M059J (cell line): ENCODE measurements at regions not wholly inside any gene's neighbourhood (a gene's known extent, or its start where the extent isn't known, plus 50 kb on each side); places are given as distances from the start of the nearest gene placed in this dataset.

Experiments used
- DNase-seq: peaks from one replicate; pipeline ENCODE4 v3.0.0-alpha.2; 2012; ENCODE audit warnings: low read depth

DNA sequence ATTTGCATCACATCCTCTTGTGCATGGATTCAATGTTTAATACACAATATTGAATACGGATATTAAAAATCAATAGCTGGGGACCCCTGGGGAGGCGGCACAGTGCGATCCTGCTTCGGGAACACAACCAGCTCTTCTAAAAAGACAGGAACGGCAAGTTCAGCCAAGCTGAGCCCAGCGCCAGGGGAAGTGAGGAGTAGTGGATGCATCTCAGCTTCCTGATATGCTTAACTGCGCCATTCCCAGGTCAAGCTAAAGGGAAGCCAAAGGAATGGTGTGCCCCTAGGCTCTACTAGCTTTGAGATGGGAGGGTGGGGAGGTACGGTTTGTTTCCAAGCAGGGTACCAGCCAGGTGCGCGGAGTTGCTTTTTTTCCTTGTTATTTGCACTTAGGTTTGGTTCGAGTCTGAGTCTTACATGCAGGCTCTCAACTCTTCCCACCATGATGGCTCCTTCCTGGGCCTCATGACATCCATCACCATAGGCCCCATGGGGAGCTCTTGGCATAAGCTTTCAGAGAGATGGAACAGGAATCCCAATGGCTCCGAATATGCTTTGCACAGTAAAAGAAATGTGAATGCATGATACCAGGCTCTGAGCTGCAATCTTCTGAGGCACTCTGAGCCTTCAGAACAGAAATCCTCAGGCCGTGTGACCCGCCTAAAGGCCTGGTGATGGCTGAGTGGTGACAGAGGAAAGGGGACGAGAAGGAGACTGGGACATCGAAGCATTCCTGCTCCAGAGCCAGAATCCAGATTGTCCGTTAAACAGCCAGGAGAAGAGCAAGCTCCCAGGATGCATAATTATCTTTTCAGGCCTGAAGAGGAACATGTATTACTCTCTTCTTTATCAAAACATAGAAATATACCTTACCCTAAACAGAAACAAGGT, 51.8 kb upstream of the BCOR start:
- DNase-seq, result no peak

DNA sequence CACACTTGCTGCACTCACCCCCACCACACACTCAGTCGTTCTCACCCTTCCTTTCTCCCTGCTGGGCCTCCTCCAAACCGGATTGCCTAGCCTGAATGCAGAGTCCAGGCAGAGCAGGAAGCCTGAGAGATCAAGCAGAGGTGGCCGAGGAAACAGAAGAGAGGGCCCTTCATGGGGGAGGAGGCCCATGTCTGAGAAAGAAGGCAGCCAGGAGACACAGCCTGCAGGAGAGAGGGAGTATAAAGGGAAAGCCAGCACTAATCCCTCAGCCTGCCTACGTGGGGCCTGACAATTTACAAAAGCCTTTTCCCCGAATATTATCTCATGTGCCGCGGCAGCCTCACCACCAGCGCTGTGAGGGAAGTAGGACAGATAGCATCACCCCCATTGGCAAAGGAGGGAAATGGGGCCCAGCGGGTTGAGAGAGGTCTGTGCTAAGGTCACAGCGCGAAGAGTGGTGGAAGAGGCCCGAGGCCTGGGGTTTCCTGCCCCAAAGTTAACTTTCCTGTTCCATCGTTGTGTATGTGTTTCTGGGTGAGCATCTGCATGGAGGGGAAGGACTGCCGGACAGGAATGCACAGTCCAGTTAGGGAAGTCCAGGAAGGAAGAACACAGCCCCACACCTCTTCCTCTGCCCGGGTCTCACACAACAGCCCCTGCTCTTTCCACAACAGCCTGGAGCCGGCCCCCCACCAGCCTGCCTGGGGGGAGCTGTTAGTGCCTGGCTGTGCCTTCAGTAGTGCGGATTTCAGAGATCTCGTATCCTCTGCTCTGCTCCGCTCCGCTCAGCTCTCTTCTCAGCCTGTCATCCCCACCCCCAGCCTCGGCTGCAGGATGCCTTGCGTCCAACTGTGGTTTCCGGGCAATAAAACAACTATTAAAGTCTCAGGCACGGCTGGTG, 50.9 kb upstream of the BCOR start:
- no peak for DNase-seq

DNA sequence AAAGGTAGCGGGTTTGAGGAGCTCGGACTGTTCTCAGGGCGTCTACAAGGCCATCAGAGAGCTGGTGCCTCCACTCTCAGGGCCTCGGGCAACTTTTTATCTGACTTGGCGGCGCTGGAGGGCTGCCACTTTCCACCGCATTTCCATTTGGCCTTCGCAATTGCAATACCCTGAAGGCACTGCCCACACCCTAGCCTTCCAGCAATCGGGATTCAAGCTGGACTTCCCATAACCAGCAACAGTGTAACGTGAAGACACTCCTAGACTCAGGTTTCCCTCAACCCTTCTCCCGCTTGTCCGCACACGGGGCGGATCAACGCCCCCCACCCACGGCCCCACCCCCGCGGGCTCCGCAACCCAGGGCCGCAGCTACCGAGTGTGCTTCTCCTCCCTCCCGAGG, 50.2 kb upstream of the BCOR start:
- no peak for DNase-seq
